Smooth muscle cell (in vitro differentiated cells): ENCODE measurements at regions not wholly inside any gene's neighbourhood (a gene's known extent, or its start where the extent isn't known, plus 50 kb on each side); places are given as distances from the start of the nearest gene placed in this dataset.

Experiments used
- DNase-seq: peaks from one replicate; lab custom pipeline; 2025; ENCODE audit not compliant: unreplicated experiment; lab: John Stamatoyannopoulos, UW
- H2AFZ ChIP-seq: fragments of 200-600 bp; sonication (generic); 2 replicates; pipeline ENCODE4 v1.6.0; 2016; ENCODE audit warnings: antibody characterized with exemption, low read depth, mild to moderate bottlenecking
- H3F3A ChIP-seq: fragments of 200-600 bp; sonication (generic); 2 replicates; pipeline ENCODE4 v1.6.0; 2017; ENCODE audit warnings: antibody characterized with exemption, low read depth
- H3K27ac ChIP-seq: fragments of 200-600 bp; sonication (generic); 2 replicates; pipeline ENCODE4 v1.5.1; 2016; ENCODE audit warnings: low read depth, mild to moderate bottlenecking
- H3K27me3 ChIP-seq: fragments of 200-600 bp; sonication (generic); 2 replicates; pipeline ENCODE4 v1.6.1; 2016; ENCODE audit warnings: low read depth, mild to moderate bottlenecking
- H3K36me3 ChIP-seq: fragments of 200-600 bp; sonication (generic); 2 replicates; pipeline ENCODE4 v1.5.1; 2016; ENCODE audit warnings: low read depth
- H3K4me1 ChIP-seq: fragments of 200-600 bp; sonication (generic); 2 replicates; pipeline ENCODE4 v1.5.1; 2016; ENCODE audit warnings: low read depth
- H3K4me2 ChIP-seq: fragments of 200-600 bp; sonication (generic); 2 replicates; pipeline ENCODE4 v1.6.0; 2016; ENCODE audit warnings: mild to moderate bottlenecking
- H3K4me3 ChIP-seq: fragments of 200-600 bp; sonication (generic); 2 replicates; pipeline ENCODE4 v1.5.1; 2016; ENCODE audit warnings: mild to moderate bottlenecking
- H3K79me2 ChIP-seq: fragments of 200-600 bp; sonication (generic); 2 replicates; pipeline ENCODE4 v1.6.0; 2016; ENCODE audit warnings: low read depth, mild to moderate bottlenecking
- H3K9ac ChIP-seq: fragments of 200-600 bp; sonication (generic); 2 replicates; pipeline ENCODE4 v1.6.0; 2016; ENCODE audit warnings: low read depth
- H3K9me3 ChIP-seq: fragments of 200-600 bp; sonication (generic); replicated peaks from 2 replicates; pipeline ENCODE4 v1.5.1; 2016; ENCODE audit warnings: low read depth
- H4K20me1 ChIP-seq: fragments of 200-600 bp; sonication (generic); 2 replicates; pipeline ENCODE4 v1.6.0; 2016; ENCODE audit warnings: low read depth
- WGBS: methylation state at CpG from one replicate; pipeline ENCODE4 v1.1.7; 2016; ENCODE audit warnings: low lambda C conversion rate; 5-methylcytosine and 5-hydroxymethylcytosine counted together
- TF ChIP-seq, protein P1 (sequence below): fragments of 200-600 bp; sonication (generic); IDR thresholded peaks from 2 replicates; pipeline ENCODE4 v1.5.1; 2017; ENCODE audit warnings: borderline replicate concordance, mild to moderate bottlenecking, antibody characterized with exemption; ENCODE audit not compliant: insufficient read depth, poor library complexity, severe bottlenecking

DNA sequence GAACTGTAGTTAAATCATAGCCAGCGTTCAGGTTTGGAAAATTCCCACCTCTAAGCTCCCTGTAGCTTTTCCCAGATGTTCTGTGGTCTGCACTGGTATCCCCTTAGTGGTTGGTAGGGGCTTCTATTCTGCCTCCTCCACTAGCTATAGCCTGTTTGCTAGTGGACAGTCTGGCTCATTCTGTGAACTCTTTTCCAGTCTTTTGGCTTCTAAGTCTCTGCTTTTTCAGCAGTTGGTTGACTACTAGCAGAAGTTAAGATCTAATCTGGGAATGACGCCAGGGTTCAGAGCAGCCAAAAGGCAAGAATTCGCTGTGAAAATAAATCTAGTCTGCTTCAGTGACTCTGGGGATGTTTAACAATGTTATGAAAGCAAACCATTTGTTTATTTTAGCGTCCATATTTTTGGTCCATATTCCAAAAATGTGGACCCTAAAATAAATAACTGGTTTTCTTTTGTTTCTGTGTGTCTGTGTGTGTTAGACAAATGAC is 73.7 kb upstream of the WDR72 start:
- Histone ChIP-seq H3K9me3 (no peaks in the 10 kb centered on the region), H3K9ac (no peak overlapping the region), H3K27me3 (no peaks in the 10 kb centered on the region), H3K27ac (peak overlapping the region; percentile 65), H3K79me2 (no peaks in the 10 kb centered on the region), H3K4me1 (peaks cover 26% of the 10 kb centered on the region), H4K20me1 (no peaks in the 10 kb centered on the region), H3F3A (peaks cover 17% of the 10 kb centered on the region), H3K36me3 (no peaks in the 10 kb centered on the region), H3K4me3 (peak overlapping the region; percentile 0), H2AFZ (peak overlapping the region; percentile 83), H3K4me2 (peak overlapping the region; percentile 80)
- TF ChIP-seq, protein P1, sequence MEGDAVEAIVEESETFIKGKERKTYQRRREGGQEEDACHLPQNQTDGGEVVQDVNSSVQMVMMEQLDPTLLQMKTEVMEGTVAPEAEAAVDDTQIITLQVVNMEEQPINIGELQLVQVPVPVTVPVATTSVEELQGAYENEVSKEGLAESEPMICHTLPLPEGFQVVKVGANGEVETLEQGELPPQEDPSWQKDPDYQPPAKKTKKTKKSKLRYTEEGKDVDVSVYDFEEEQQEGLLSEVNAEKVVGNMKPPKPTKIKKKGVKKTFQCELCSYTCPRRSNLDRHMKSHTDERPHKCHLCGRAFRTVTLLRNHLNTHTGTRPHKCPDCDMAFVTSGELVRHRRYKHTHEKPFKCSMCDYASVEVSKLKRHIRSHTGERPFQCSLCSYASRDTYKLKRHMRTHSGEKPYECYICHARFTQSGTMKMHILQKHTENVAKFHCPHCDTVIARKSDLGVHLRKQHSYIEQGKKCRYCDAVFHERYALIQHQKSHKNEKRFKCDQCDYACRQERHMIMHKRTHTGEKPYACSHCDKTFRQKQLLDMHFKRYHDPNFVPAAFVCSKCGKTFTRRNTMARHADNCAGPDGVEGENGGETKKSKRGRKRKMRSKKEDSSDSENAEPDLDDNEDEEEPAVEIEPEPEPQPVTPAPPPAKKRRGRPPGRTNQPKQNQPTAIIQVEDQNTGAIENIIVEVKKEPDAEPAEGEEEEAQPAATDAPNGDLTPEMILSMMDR = no peak
- 4% methylated on average over 4 of the region's 4 CpGs for WGBS
- no peak for DNase-seq

DNA sequence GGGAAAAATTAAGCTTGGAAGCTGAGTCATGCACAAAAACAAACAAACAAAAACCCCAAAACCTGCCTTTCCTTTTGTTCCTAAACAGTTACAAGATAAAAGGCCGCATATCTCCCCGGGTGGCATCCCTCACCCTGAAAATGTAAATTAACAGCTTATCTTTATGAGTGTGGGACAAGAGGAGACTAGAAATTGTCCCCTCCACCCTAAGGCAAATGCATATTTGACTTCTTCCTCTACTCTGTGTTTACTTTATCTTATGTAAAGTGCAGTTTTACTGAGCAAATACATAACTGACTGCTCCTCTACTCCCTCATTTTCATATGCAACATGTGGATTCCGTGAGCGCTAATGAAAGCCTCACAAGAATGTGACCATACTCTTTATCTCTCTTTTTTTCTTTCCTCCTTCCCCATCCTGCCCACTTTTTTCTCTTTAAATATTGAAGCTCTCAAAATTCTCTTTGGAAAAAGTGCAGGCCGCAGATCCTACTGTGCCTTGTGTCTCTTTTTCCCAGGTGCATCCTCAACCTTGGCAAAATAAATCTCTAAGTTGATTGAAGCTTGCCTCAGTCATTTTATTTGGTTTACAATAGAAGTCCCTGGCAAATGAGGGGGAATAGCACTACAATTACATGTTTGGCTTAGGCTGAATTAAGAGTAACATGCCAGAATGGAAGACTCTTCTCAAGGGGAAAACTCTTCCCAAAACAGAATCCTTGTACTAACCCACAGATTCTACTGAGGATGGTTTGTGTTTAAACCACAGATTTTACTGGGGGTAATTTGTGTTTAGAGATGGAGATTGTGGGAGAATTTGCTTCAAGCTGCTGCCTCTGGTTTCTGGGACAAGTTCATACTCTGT is 72.7 kb upstream of the WDR72 start:
- Histone ChIP-seq H3K4me3 (no peak overlapping the region), H3K79me2 (no peaks in the 10 kb centered on the region), H2AFZ (peak overlapping the region; percentile 45), H3K9ac (no peak overlapping the region), H3K4me1 (peaks cover 26% of the 10 kb centered on the region), H4K20me1 (no peaks in the 10 kb centered on the region), H3K4me2 (peak overlapping the region; percentile 80), H3K36me3 (no peaks in the 10 kb centered on the region), H3K27ac (peak overlapping the region; percentile 65), H3K9me3 (no peaks in the 10 kb centered on the region), H3K27me3 (no peaks in the 10 kb centered on the region), H3F3A (peaks cover 17% of the 10 kb centered on the region)
- TF ChIP-seq, protein P1 = no peak
- WGBS = 13% methylated on average over 5 of the region's 5 CpGs
- no peak for DNase-seq

GRCh38 chr15:53830707-53831386 is 71.4 kb upstream of the WDR72 start:
- peak overlapping the region; percentile 43 for H2AFZ ChIP-seq
- no peaks in the 10 kb centered on the region for H3K9me3 ChIP-seq
- no peaks in the 10 kb centered on the region for H4K20me1 ChIP-seq
- H3F3A ChIP-seq = peaks cover 17% of the 10 kb centered on the region
- H3K27me3 ChIP-seq = no peaks in the 10 kb centered on the region
- H3K4me1 ChIP-seq = peaks cover 26% of the 10 kb centered on the region
- H3K27ac ChIP-seq = peak overlapping the region; percentile 65
- TF ChIP-seq, protein P1 = no peak
- 11% methylated on average over 17 of the region's 17 CpGs for WGBS
- no peaks in the 10 kb centered on the region for H3K36me3 ChIP-seq
- DNase-seq = no peak
- H3K4me2 ChIP-seq = peak overlapping the region; percentile 80
- H3K4me3 ChIP-seq = peak overlapping the region; percentile 28
- peak overlapping the region; percentile 25 for H3K9ac ChIP-seq
- H3K79me2 ChIP-seq = no peaks in the 10 kb centered on the region
